ENCODE measurements at regions not wholly inside any gene's neighbourhood (a gene's known extent, or its start where the extent isn't known, plus 50 kb on each side); places are given as distances from the start of the nearest gene placed in this dataset.

DNA sequence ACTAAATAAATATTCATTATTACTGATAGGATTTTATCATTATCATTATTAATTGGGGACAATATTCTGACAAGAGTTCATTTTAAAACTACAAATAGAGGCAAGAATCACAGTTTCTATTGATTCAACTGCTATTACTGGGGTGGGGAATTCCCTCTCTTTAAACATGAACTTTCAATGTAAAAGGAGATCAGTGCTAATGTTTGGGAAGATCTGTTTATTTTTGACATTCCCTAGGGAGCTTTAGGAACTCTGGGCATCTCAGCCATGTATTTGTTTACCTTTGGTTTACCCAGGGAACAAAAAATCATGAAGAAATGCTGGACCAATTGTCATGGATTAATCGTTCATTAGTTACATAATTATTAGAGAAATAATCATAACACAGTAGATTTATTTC is 443.2 kb upstream of the AKR1E2 start:
- peaks cover 5% of the 10 kb centered on the region; the same call in 1 of the 2 replicates for H3K36me3 Mint-ChIP-seq (ENCODE audit: low read depth)
- DNase-seq: no peak
- TF ChIP-seq, protein P1, sequence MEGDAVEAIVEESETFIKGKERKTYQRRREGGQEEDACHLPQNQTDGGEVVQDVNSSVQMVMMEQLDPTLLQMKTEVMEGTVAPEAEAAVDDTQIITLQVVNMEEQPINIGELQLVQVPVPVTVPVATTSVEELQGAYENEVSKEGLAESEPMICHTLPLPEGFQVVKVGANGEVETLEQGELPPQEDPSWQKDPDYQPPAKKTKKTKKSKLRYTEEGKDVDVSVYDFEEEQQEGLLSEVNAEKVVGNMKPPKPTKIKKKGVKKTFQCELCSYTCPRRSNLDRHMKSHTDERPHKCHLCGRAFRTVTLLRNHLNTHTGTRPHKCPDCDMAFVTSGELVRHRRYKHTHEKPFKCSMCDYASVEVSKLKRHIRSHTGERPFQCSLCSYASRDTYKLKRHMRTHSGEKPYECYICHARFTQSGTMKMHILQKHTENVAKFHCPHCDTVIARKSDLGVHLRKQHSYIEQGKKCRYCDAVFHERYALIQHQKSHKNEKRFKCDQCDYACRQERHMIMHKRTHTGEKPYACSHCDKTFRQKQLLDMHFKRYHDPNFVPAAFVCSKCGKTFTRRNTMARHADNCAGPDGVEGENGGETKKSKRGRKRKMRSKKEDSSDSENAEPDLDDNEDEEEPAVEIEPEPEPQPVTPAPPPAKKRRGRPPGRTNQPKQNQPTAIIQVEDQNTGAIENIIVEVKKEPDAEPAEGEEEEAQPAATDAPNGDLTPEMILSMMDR (IDR thresholded peaks at IDR 0.05): no peak
- H3K27ac Mint-ChIP-seq: no peak overlapping the region
- no peaks in the 10 kb centered on the region for H3K9me3 Mint-ChIP-seq
- peaks cover 3% of the 10 kb centered on the region; the same call in 1 of the 2 replicates for H3K27me3 Mint-ChIP-seq (ENCODE audit: insufficient read depth)
- H3K4me1 Mint-ChIP-seq (ENCODE audit: low read depth): peaks cover 14% of the 10 kb centered on the region
- H3K4me3 Mint-ChIP-seq: no peak overlapping the region

DNA sequence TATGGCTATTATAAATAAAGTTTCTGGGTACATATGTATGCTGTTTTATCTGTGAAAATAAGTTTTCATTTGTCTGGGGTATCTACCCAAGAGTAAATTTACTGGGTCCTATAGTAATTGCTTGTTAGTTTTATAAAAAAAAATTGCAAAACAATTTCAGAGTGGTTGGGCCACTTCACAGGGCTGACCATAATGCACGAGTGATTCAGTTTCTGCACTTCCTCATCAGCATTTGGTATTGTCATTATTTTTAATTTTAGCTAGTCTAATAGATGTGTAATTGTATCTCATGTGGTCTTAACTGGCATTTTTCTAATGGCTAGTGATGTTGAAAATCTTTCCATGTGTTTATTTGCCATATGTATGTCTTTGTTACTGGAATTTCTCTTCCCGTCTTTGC is 452.4 kb upstream of the AKR1E2 start:
- Mint-ChIP-seq H3K9me3 (no peaks in the 10 kb centered on the region), H3K27me3 (ENCODE audit: insufficient read depth) (no peaks in the 10 kb centered on the region; the same call in 1 of the 2 replicates), H3K27ac (no peak overlapping the region; the same call in 1 of the 2 replicates), H3K4me3 (no peak overlapping the region; the same call in 1 of the 2 replicates), H3K36me3 (ENCODE audit: low read depth) (peaks cover 7% of the 10 kb centered on the region), H3K4me1 (ENCODE audit: low read depth) (peaks cover 59% of the 10 kb centered on the region)
- TF ChIP-seq, protein P1 (IDR thresholded peaks at IDR 0.05): no peak
- no peak for DNase-seq

DNA sequence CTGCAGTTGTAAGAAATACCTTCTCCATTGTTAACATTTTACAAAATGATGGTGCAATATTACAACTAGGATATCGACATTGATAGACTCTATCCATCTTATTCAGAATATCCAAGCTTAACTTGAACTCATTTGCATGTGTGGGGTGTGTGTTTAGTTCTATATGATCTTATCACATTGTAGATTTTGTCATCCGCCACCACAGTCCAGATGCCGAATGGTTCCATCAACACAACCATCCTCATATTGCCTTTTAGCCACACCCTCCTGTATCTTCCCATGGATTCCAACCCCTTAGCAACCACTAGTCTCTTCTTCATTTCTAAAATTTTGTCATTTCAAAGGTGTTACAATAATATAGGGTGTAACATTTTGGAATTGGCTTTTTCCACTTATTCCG is 452.9 kb upstream of the AKR1E2 start:
- no peak for DNase-seq
- no peaks in the 10 kb centered on the region for H3K9me3 Mint-ChIP-seq
- peaks cover 8% of the 10 kb centered on the region for H3K36me3 Mint-ChIP-seq (ENCODE audit: low read depth)
- H3K4me1 Mint-ChIP-seq (ENCODE audit: low read depth): peaks cover 59% of the 10 kb centered on the region
- TF ChIP-seq, protein P1 (IDR thresholded peaks at IDR 0.05): no peak
- no peaks in the 10 kb centered on the region; the same call in 1 of the 2 replicates for H3K27me3 Mint-ChIP-seq (ENCODE audit: insufficient read depth)
- peak overlapping the region; percentile 55; the same call in 1 of the 2 replicates for H3K4me3 Mint-ChIP-seq
- H3K27ac Mint-ChIP-seq: peak overlapping the region; percentile 83

DNA sequence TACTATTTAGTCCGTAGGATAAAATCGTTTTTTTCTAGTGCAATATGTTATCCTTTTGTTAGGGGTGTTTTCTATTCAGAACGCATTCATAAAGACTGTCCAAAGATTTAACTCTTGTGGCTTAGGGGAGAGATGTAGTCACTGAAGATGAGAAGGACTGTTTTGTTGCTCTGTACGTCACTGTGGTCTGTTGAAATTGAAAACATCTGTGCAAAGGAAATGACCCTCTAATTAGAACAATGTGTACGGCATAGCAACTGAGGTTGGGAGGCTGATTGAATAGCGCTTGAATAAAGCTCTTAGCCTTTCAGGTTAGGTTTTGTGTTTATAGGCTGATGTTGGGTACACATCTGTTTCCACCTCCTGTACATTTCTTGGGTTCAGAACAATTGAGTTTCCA is 453.4 kb upstream of the AKR1E2 start:
- H3K27ac Mint-ChIP-seq: peak overlapping the region; percentile 83
- peaks cover 59% of the 10 kb centered on the region for H3K4me1 Mint-ChIP-seq (ENCODE audit: low read depth)
- no peaks in the 10 kb centered on the region for H3K9me3 Mint-ChIP-seq
- H3K36me3 Mint-ChIP-seq (ENCODE audit: low read depth): peaks cover 6% of the 10 kb centered on the region; the same call in 1 of the 2 replicates
- H3K4me3 Mint-ChIP-seq: peak overlapping the region; percentile 55; the same call in 1 of the 2 replicates
- DNase-seq: peak; percentile 96
- H3K27me3 Mint-ChIP-seq (ENCODE audit: insufficient read depth): no peaks in the 10 kb centered on the region; the same call in 1 of the 2 replicates
- TF ChIP-seq, protein P1 (IDR thresholded peaks at IDR 0.05): no peak

DNA sequence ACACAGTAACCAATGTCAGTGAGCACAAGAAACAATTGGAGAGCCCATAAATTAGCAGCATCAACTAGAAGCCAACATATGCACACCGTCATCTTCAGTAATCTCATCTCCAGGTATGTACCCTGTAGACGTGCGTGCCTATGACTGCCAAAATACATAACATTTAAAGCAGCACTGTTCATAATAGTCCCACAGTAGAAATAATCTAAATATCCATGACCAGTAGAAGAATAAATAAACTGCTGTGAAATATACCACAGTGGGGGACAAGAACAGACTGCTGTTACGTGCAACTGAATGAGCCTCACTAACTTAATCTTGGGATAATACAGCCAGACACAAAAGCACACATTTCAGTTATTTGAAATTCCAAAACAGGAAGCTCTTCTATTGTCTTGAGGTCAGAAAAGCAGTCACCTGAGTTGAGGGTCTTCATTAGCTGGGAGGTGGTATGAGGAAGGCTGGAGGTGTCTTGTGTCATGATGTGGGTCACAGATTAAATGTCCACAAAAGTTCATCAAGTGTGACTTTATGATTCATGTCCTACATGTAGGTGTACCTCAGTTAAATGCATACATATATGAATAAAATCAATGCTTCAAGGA is 454.2 kb upstream of the AKR1E2 start:
- Mint-ChIP-seq H3K9me3 (no peaks in the 10 kb centered on the region), H3K27me3 (ENCODE audit: insufficient read depth) (no peaks in the 10 kb centered on the region; the same call in 1 of the 2 replicates), H3K4me1 (ENCODE audit: low read depth) (peaks cover 56% of the 10 kb centered on the region), H3K27ac (peak overlapping the region; percentile 83), H3K36me3 (ENCODE audit: low read depth) (peaks cover 6% of the 10 kb centered on the region; the same call in 1 of the 2 replicates), H3K4me3 (peak overlapping the region; percentile 55; the same call in 1 of the 2 replicates)
- no peak for DNase-seq
- TF ChIP-seq, protein P1 (IDR thresholded peaks at IDR 0.05): no peak

Data from HFFc6 (cell line).